ENCODE measurements at regions not wholly inside any gene's neighbourhood (a gene's known extent, or its start where the extent isn't known, plus 50 kb on each side); places are given as distances from the start of the nearest gene placed in this dataset.

DNA sequence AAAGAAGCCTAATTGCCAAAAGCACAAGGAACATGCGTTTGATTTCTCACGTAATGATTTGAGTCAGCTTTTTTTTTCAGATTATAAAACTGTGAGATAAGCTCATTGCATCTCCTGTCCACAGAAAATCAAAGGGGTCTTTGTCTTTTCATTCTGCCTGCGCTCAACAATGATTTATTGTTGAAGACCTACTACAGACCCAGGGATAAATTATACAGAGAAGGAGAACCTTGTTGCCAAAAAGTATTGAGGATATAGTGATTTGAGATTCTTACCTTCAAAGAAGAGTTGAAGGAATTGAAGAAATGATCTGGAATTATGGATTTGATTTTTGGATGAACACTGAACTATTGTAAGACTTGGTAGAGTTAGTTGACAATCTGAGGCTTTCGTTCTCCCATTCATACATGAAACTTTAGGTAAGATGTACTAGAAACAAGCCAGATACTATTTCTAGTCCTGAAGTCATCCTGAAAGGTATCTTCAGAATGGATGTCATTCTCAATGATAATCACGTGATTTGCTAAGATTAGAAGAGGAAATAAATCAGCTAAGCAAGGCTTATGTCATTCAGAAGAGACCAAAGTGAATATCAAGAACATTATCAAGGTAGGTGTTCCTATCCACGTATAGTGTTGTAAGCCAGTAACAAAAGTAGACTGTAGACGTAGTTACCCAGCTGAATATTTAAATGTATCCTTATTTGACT, 71.1 kb upstream of the SCOC start:
- TF ChIP-seq CTCF (conservative IDR thresholded peaks at IDR 0.05 in 1 of 2, IDR thresholded peaks at IDR 0.05 in 1 of 2; ENCODE audit: low read depth in 1 of 2, low read length in 2 of 2): no peak
- TF ChIP-seq EZH2 (IDR thresholded peaks at IDR 0.05; ENCODE audit: low read length, missing control alignments): no peak

Data from fibroblast of lung (primary cell).